Naive thymus-derived CD4-positive, alpha-beta T cell (primary cell): ENCODE measurements at regions not wholly inside any gene's neighbourhood (a gene's known extent, or its start where the extent isn't known, plus 50 kb on each side); places are given as distances from the start of the nearest gene placed in this dataset.
A peak's percentile ranks its signal among the peaks of the same experiment; 100 is the strongest.

Experiments used
- ATAC-seq: fragments of 150-1000 bp; cut with Tn5 transposase; 2 replicates; pipeline ENCODE4 v1.10.0; 2021; ENCODE audit warnings: mild to moderate bottlenecking, moderate library complexity
- CTCF ChIA-PET: fragments of 350-600 bp; sonication (Branson Sonifier 250); formaldehyde crosslinking; loops from one replicate; lab custom pipeline; 2021; ENCODE audit warnings: antibody characterized with exemption; lab: Charles Lee
- POLR2A ChIA-PET: fragments of 350-600 bp; sonication (Branson Sonifier 250); formaldehyde crosslinking; loops from one replicate; lab custom pipeline; 2021; ENCODE audit warnings: antibody characterized with exemption, inconsistent platforms; lab: Charles Lee
- DNase-seq, 9 donors: peaks; one replicate each; pipeline versions ENCODE4 v3.0.0 to v3.0.0-alpha.2; 2020 to 2022; ENCODE audit warnings: mixed read lengths in 1 of 9
- H3K27ac ChIP-seq: one replicate; pipeline ENCODE4 v1.7.0; 2013; ENCODE audit warnings: mild to moderate bottlenecking, low read depth, low read length, moderate library complexity
- H3K27me3 ChIP-seq, 2 donors: one replicate each; pipeline ENCODE4 v1.7.0; 2013; ENCODE audit warnings: low read length in 2 of 2, mild to moderate bottlenecking in 2 of 2, moderate library complexity in 2 of 2; ENCODE audit not compliant: control insufficient read depth in 2 of 2, insufficient read depth in 2 of 2
- H3K36me3 ChIP-seq, 3 experiments: 1 replicate in 2 of 3; 2 replicates in 1 of 3; pipeline ENCODE4 v1.7.0; 2013; ENCODE audit warnings: low read length in 3 of 3, mild to moderate bottlenecking in 3 of 3, moderate library complexity in 1 of 3; ENCODE audit not compliant: insufficient read depth in 3 of 3, control insufficient read depth in 2 of 3
- H3K4me1 ChIP-seq, 2 donors: one replicate each; pipeline ENCODE4 v1.7.0; 2013; ENCODE audit warnings: low read length in 2 of 2, mild to moderate bottlenecking in 2 of 2, moderate library complexity in 1 of 2; ENCODE audit not compliant: control insufficient read depth in 2 of 2, insufficient read depth in 2 of 2
- H3K4me3 ChIP-seq: 2 replicates; pipeline ENCODE4 v1.7.0; 2013; ENCODE audit warnings: mild to moderate bottlenecking, low read length
- H3K9me3 ChIP-seq, 3 experiments: 1 replicate in 2 of 3; 2 replicates in 1 of 3; pipeline ENCODE4 v1.7.0; 2013; ENCODE audit warnings: low read length in 3 of 3; ENCODE audit not compliant: control insufficient read depth in 2 of 3
- H3K27ac Mint-ChIP-seq, 9 donors: one replicate each; pipeline ENCODE4 v1.8.0; 2020 to 2022; ENCODE audit warnings: mixed read lengths in 9 of 9, mild to moderate bottlenecking in 8 of 9, moderate library complexity in 5 of 9, inconsistent platforms in 2 of 9
- H3K27me3 Mint-ChIP-seq, 5 donors: one replicate each; pipeline ENCODE4 v1.8.0; 2021 to 2022; ENCODE audit warnings: mixed read lengths in 5 of 5, mild to moderate bottlenecking in 1 of 5
- H3K36me3 Mint-ChIP-seq, 5 donors: one replicate each; pipeline ENCODE4 v1.8.0; 2020 to 2022; ENCODE audit warnings: mixed read lengths in 5 of 5, mild to moderate bottlenecking in 3 of 5, inconsistent platforms in 1 of 5
- H3K4me1 Mint-ChIP-seq, 7 donors: one replicate each; pipeline ENCODE4 v1.8.0; 2020 to 2022; ENCODE audit warnings: mixed read lengths in 7 of 7, mild to moderate bottlenecking in 3 of 7, inconsistent platforms in 1 of 7
- H3K4me3 Mint-ChIP-seq, 10 donors: one replicate each; pipeline ENCODE4 v1.8.0; 2020 to 2022; ENCODE audit warnings: mild to moderate bottlenecking in 10 of 10, mixed read lengths in 10 of 10, moderate library complexity in 6 of 10, inconsistent platforms in 2 of 10
- H3K9me3 Mint-ChIP-seq, 11 donors: one replicate each; pipeline ENCODE4 v1.8.0; 2020 to 2022; ENCODE audit warnings: mixed read lengths in 11 of 11, mild to moderate bottlenecking in 4 of 11, inconsistent platforms in 1 of 11, moderate library complexity in 1 of 11
- intact Hi-C, 2 donors: fragments of 100-400 bp; cut with micrococcal nuclease; formaldehyde crosslinking; loops; one replicate each; pipeline ENCODE4 v1.15.1; 2023

GRCh38 chr1:226479474-226479873 lies 69.1 kb upstream of the STUM start:
- Mint-ChIP-seq H3K27me3 (peaks cover 0 to 35% (median 28%) of the 10 kb centered on the region in 5 donors), H3K36me3 (no peaks in the 10 kb centered on the region), H3K27ac (no peak overlapping the region), H3K4me1 (peaks cover 0 to 16% (median 1%) of the 10 kb centered on the region in 7 donors), H3K9me3 (no peaks in the 10 kb centered on the region), H3K4me3 (no peak overlapping the region)
- Histone ChIP-seq H3K27ac (no peak overlapping the region), H3K4me3 (no peak overlapping the region), H3K27me3 (no peaks in the 10 kb centered on the region), H3K4me1 (no peaks in the 10 kb centered on the region), H3K36me3 (no peaks in the 10 kb centered on the region), H3K9me3 (no peaks in the 10 kb centered on the region)
- intact Hi-C loops: no loop called here
- ChIA-PET CTCF (no interaction called here), POLR2A (no interaction called here)
- no peak for ATAC-seq
- DNase-seq: no peak

GRCh38 chr1:226480461-226480860 lies 68.1 kb upstream of the STUM start:
- Histone ChIP-seq H3K4me1 (no peaks in the 10 kb centered on the region), H3K9me3 (no peaks in the 10 kb centered on the region), H3K27me3 (no peaks in the 10 kb centered on the region), H3K4me3 (no peak overlapping the region), H3K36me3 (no peaks in the 10 kb centered on the region), H3K27ac (no peak overlapping the region)
- CTCF ChIA-PET: interaction anchor here (0.7 kb wide), 1 partner anchor 1082 kb away, joined by 3 read pairs; no protein-coding TSS in a partner anchor
- POLR2A ChIA-PET: no interaction called here
- Mint-ChIP-seq H3K9me3 (no peaks in the 10 kb centered on the region), H3K4me1 (peaks cover 0 to 13% (median 3%) of the 10 kb centered on the region in 7 donors), H3K27me3 (peaks cover 7 to 40% (median 33%) of the 10 kb centered on the region in 5 donors), H3K4me3 (no peak overlapping the region), H3K36me3 (no peaks in the 10 kb centered on the region), H3K27ac (no peak overlapping the region)
- intact Hi-C loops: no loop called here
- ATAC-seq (no peak), DNase-seq (no peak)

GRCh38 chr1:226481133-226481532 lies 67.4 kb upstream of the STUM start:
- intact Hi-C loops: no loop called here
- H3K27ac ChIP-seq: no peak overlapping the region
- DNase-seq (no peak), ATAC-seq (no peak)
- Mint-ChIP-seq H3K27ac (no peak overlapping the region), H3K4me1 (peaks cover 0 to 20% (median 6%) of the 10 kb centered on the region in 7 donors), H3K36me3 (no peaks in the 10 kb centered on the region), H3K27me3 (peaks cover 11 to 44% (median 36%) of the 10 kb centered on the region in 5 donors), H3K4me3 (no peak overlapping the region), H3K9me3 (no peaks in the 10 kb centered on the region)
- ChIA-PET CTCF (interaction anchor here (1.2 kb wide), 1 partner anchor 61 kb away, joined by 3 read pairs; no protein-coding TSS in a partner anchor), POLR2A (no interaction called here)
- no peak overlapping the region for H3K4me3 ChIP-seq
- H3K27me3 ChIP-seq: no peaks in the 10 kb centered on the region
- H3K36me3 ChIP-seq: no peaks in the 10 kb centered on the region
- H3K9me3 ChIP-seq: no peaks in the 10 kb centered on the region
- H3K4me1 ChIP-seq: no peaks in the 10 kb centered on the region

- peaks cover 0 to 23% (median 16%) of the 10 kb centered on the region in 7 donors for H3K4me1 Mint-ChIP-seq
- peaks cover 0 to 2% (median 0%) of the 10 kb centered on the region in 11 donors for H3K9me3 Mint-ChIP-seq
- H3K4me3 ChIP-seq: no peak overlapping the region
- H3K36me3 ChIP-seq: no peaks in the 10 kb centered on the region
- no peak overlapping the region for H3K27ac ChIP-seq
- peaks cover 0 to 6% of the 10 kb centered on the region in 2 donors for H3K4me1 ChIP-seq
- CTCF ChIA-PET: interaction anchor here (1.2 kb wide), 1 partner anchor 60 kb away, joined by 3 read pairs; no protein-coding TSS in a partner anchor
- no peak for ATAC-seq
- POLR2A ChIA-PET: no interaction called here
- no peaks in the 10 kb centered on the region for H3K9me3 ChIP-seq
- intact Hi-C loops: no loop called here
- no peak overlapping the region for H3K27ac Mint-ChIP-seq
- H3K4me3 Mint-ChIP-seq: no peak overlapping the region
- no peaks in the 10 kb centered on the region for H3K36me3 Mint-ChIP-seq
- H3K27me3 Mint-ChIP-seq: peaks cover 15 to 48% (median 44%) of the 10 kb centered on the region in 5 donors
- no peaks in the 10 kb centered on the region for H3K27me3 ChIP-seq
- DNase-seq: no peak
These were observed 66.4 kb upstream of the STUM start for GRCh38 chr1:226482196-226482595.

- Mint-ChIP-seq H3K27ac (no peak overlapping the region), H3K36me3 (no peaks in the 10 kb centered on the region), H3K4me1 (peaks cover 0 to 24% (median 16%) of the 10 kb centered on the region in 7 donors), H3K9me3 (peaks cover 0 to 2% (median 0%) of the 10 kb centered on the region in 11 donors), H3K4me3 (no peak overlapping the region), H3K27me3 (peaks cover 16 to 56% (median 44%) of the 10 kb centered on the region in 5 donors)
- ChIA-PET POLR2A (no interaction called here), CTCF (interaction anchor here (0.7 kb wide), 1 partner anchor 345 kb away, joined by 4 read pairs; no protein-coding TSS in a partner anchor)
- Histone ChIP-seq H3K9me3 (no peaks in the 10 kb centered on the region), H3K4me1 (peaks cover 0 to 6% of the 10 kb centered on the region in 2 donors), H3K4me3 (no peak overlapping the region), H3K36me3 (no peaks in the 10 kb centered on the region), H3K27me3 (no peaks in the 10 kb centered on the region), H3K27ac (no peak overlapping the region)
- DNase-seq (no peak), ATAC-seq (no peak)
- intact Hi-C loops: no loop called here
These were observed 65.4 kb upstream of the STUM start for GRCh38 chr1:226482975-226483700.

- no peak overlapping the region for H3K4me3 Mint-ChIP-seq
- ChIA-PET POLR2A (no interaction called here), CTCF (no interaction called here)
- H3K4me3 ChIP-seq: no peak overlapping the region
- H3K4me1 Mint-ChIP-seq: peaks cover 0 to 24% (median 16%) of the 10 kb centered on the region in 7 donors
- H3K36me3 Mint-ChIP-seq: no peaks in the 10 kb centered on the region
- H3K4me1 ChIP-seq: peaks cover 0 to 6% of the 10 kb centered on the region in 2 donors
- ATAC-seq (no peak), DNase-seq (no peak)
- no peak overlapping the region for H3K27ac ChIP-seq
- peak overlapping the region in 1 of 9 donors; percentile 48 for H3K27ac Mint-ChIP-seq
- H3K9me3 ChIP-seq: no peaks in the 10 kb centered on the region
- H3K27me3 ChIP-seq: no peaks in the 10 kb centered on the region
- H3K36me3 ChIP-seq: no peaks in the 10 kb centered on the region
- peaks cover 16 to 60% (median 44%) of the 10 kb centered on the region in 5 donors for H3K27me3 Mint-ChIP-seq
- intact Hi-C loops: no loop called here
- peaks cover 0 to 2% (median 0%) of the 10 kb centered on the region in 11 donors for H3K9me3 Mint-ChIP-seq
These were observed 63.4 kb upstream of the STUM start for GRCh38 chr1:226485192-226485591.
